K562 (cell line): ENCODE measurements at regions not wholly inside any gene's neighbourhood (a gene's known extent, or its start where the extent isn't known, plus 50 kb on each side); places are given as distances from the start of the nearest gene placed in this dataset.

Experiments used
- ATAC-seq: fragments of 200-7000 bp; cut with Tn5 transposase; 3 replicates; pipeline ENCODE4 v1.9.1; 2020; ENCODE audit warnings: moderate library complexity
- BruUV-seq: library from RNA; stranded (reverse); fragments of 400-500 nt; replicated peaks from 2 replicates; lab custom pipeline; 2021; lab: Mats Ljungman, UMichigan
- CTCF ChIA-PET: fragments of 300-600 bp; formaldehyde crosslinking; extraction: SDS; loops from one replicate; lab custom pipeline; 2021; ENCODE audit warnings: low intra/inter-chr PET ratio; lab: Yijun Ruan, JAX
- POLR2A ChIA-PET: fragments of 300-600, 350-650 bp; sonication (Branson Sonifier 250); formaldehyde crosslinking; extraction: SDS; loops from one replicate; lab custom pipeline; 2021; ENCODE audit warnings: antibody characterized with exemption, inconsistent platforms; lab: Yijun Ruan, JAX
- DNase-seq, 4 experiments: peaks; one replicate each; pipeline versions ENCODE4 v3.0.0 to v3.0.0-alpha.2; 2011 to 2018; ENCODE audit warnings: low spot score in 3 of 4, mixed read lengths in 3 of 4; ENCODE audit errors: extremely low read depth in 1 of 4
- FAIRE-seq: peaks from 2 replicates; lab custom pipeline; 2011; peaks lifted over from hg19 to GRCh38; lab: Jason Lieb, UNC
- H2AFZ ChIP-seq: 2 replicates; pipeline ENCODE4 v1.6.0; 2011; ENCODE audit warnings: low read depth, low read length, control low read depth, inconsistent platforms
- H3K27ac ChIP-seq: fragments of 200-600 bp; 3 replicates; pipeline ENCODE4 v1.8.0; 2011; ENCODE audit warnings: low read depth, mild to moderate bottlenecking, control low read depth, inconsistent platforms, low read length, moderate library complexity, mixed read lengths; ENCODE audit errors: extremely low read depth
- H3K27me3 ChIP-seq, 2 experiments: fragments of 300-600 bp in 1 of 2; 2 replicates in 1 of 2; 3 replicates in 1 of 2; pipeline versions ENCODE4 v1.6.0 to v1.8.0; 2011; ENCODE audit warnings: inconsistent platforms in 2 of 2, low read length in 2 of 2, mild to moderate bottlenecking in 1 of 2, mixed read lengths in 1 of 2, moderate library complexity in 1 of 2; ENCODE audit not compliant: control insufficient read depth in 2 of 2, insufficient read depth in 2 of 2
- H3K36me3 ChIP-seq: fragments of 300-600 bp; 3 replicates; pipeline ENCODE4 v1.8.0; 2011; ENCODE audit warnings: mild to moderate bottlenecking, low read length, inconsistent platforms; ENCODE audit not compliant: control insufficient read depth, insufficient read depth
- H3K4me1 ChIP-seq, 2 experiments: fragments of 200-600 bp in 1 of 2; replicated peaks in 1 of 2; 2 replicates in 1 of 2; 3 replicates in 1 of 2; pipeline versions ENCODE4 v1.5.1 to v1.8.0; 2011; ENCODE audit warnings: inconsistent platforms in 2 of 2, low read length in 2 of 2, mild to moderate bottlenecking in 1 of 2, mixed read lengths in 1 of 2, moderate library complexity in 1 of 2; ENCODE audit not compliant: control insufficient read depth in 2 of 2, insufficient read depth in 2 of 2
- H3K4me2 ChIP-seq: 2 replicates; pipeline ENCODE4 v1.6.1; 2011; ENCODE audit warnings: low read length, control low read depth, inconsistent platforms, mixed read lengths; ENCODE audit not compliant: insufficient read depth
- H3K4me3 ChIP-seq: fragments of 200-600 bp; sonication (generic), shearing (Covaris generic); 2 replicates; pipeline ENCODE4 v1.5.1; 2016; ENCODE audit warnings: control low read depth, inconsistent platforms
- H3K79me2 ChIP-seq: fragments of 200-600 bp; 3 replicates; pipeline ENCODE4 v1.8.0; 2011; ENCODE audit warnings: low read length, inconsistent platforms; ENCODE audit not compliant: control insufficient read depth, insufficient read depth
- H3K9ac ChIP-seq, 2 experiments: 2 replicates each; pipeline versions ENCODE4 v1.6.0 to v1.6.1; 2011; ENCODE audit warnings: low read depth in 2 of 2, low read length in 2 of 2, control low read depth in 1 of 2, inconsistent platforms in 1 of 2, mild to moderate bottlenecking in 1 of 2, mixed read lengths in 1 of 2; ENCODE audit not compliant: insufficient read depth in 1 of 2
- H3K9me1 ChIP-seq: one replicate; pipeline ENCODE4 v1.6.0; 2011; ENCODE audit warnings: inconsistent platforms, mild to moderate bottlenecking, low read length, moderate library complexity; ENCODE audit not compliant: control insufficient read depth, insufficient read depth
- H3K9me3 ChIP-seq: replicated peaks from 2 replicates; pipeline ENCODE4 v1.5.1; 2011; ENCODE audit warnings: low read depth, low read length, inconsistent platforms; ENCODE audit not compliant: control insufficient read depth, insufficient read depth
- H4K20me1 ChIP-seq: replicated peaks from 2 replicates; pipeline ENCODE4 v1.6.1; 2011; ENCODE audit warnings: low read length, inconsistent platforms, mixed read lengths; ENCODE audit not compliant: control insufficient read depth, insufficient read depth
- C11orf30 ChIP-seq: fragments of 450-650 bp; IDR thresholded peaks from 2 replicates; pipeline ENCODE4 v1.6.1; 2016; ENCODE audit warnings: low read depth, mild to moderate bottlenecking
- CBFA2T2 ChIP-seq: fragments of 450-650 bp; conservative IDR thresholded peaks from 2 replicates; pipeline ENCODE4 v1.6.1; 2017; ENCODE audit warnings: mild to moderate bottlenecking
- CREBBP ChIP-seq: IDR thresholded peaks from one replicate; pipeline ENCODE4 v1.6.1; 2012; ENCODE audit warnings: low read depth, mild to moderate bottlenecking, control low read depth, inconsistent platforms, low read length
- MAFF ChIP-seq: IDR thresholded peaks from 2 replicates; pipeline ENCODE4 v1.6.1; 2012; ENCODE audit warnings: low read length, improper control_type of control experiment
- MAFG ChIP-seq: fragments of 450-650 bp; conservative IDR thresholded peaks from 2 replicates; pipeline ENCODE4 v1.6.1; 2016; ENCODE audit warnings: missing genetic modification characterization, missing compliant biosample characterization
- ZNF3 ChIP-seq: fragments of 250-450 bp; sonication (Bioruptor Pico); IDR thresholded peaks from 2 replicates; pipeline ENCODE4 v1.5.0; 2021; ENCODE audit warnings: mild to moderate bottlenecking, moderate library complexity
- ZNF316 ChIP-seq: fragments of 450-650 bp; IDR thresholded peaks from 2 replicates; pipeline ENCODE4 v1.6.1; 2016
- whole genome bisulfite sequencing: fragments of 100-300 bp; shearing (Covaris generic); methylation state at CpG from one replicate; pipeline ENCODE4 v1.1.6; 2016; ENCODE audit warnings: low coverage, mixed read lengths; ENCODE audit not compliant: insufficient coverage; ENCODE audit errors: missing lambda C conversion rate; 5-methylcytosine and 5-hydroxymethylcytosine counted together
- in situ Hi-C: fragments of 300-500 bp; cut with MboI; formaldehyde crosslinking; loops from 4 replicates; pipeline ENCODE4 v1.15.0; 2018; ENCODE audit warnings: inconsistent platforms, mixed read lengths
- intact Hi-C: fragments of 100-400 bp; cut with micrococcal nuclease; formaldehyde crosslinking; loops from 2 replicates; pipeline ENCODE4 v1.14.2; 2022

- H3K79me2 ChIP-seq = no peaks in the 10 kb centered on the region
- BruUV-seq = no TSS peak
- H3K4me3 ChIP-seq = no peak overlapping the region
- H2AFZ ChIP-seq = no peak overlapping the region
- H3K36me3 ChIP-seq = no peaks in the 10 kb centered on the region
- FAIRE-seq (no peak), ATAC-seq (no peak), DNase-seq (no peak)
- no peaks in the 10 kb centered on the region for H3K4me1 ChIP-seq
- 16% methylated on average over 9 of the region's 9 CpGs for WGBS
- ChIA-PET CTCF (interaction anchor here (1.2 kb wide), 1 partner anchor 258 kb away, joined by 5 read pairs; no protein-coding TSS in a partner anchor), POLR2A (interaction anchor here (0.9 kb wide), 1 partner anchor 21 kb away, joined by 4 read pairs; no protein-coding TSS in a partner anchor)
- H3K9me1 ChIP-seq = no peaks in the 10 kb centered on the region
- H3K9ac ChIP-seq = no peak overlapping the region
- TF ChIP-seq C11orf30 (peak; percentile 57; the same call in 1 of the 2 replicates), MAFF (0 out of 2 replicates have a peak, but pooled peaks have one; percentile 2), ZNF316 (peak; percentile 72), MAFG (0 out of 2 replicates have a peak, but pooled peaks have one; percentile 9), ZNF3 (CRISPR knock-in tag) (no peak)
- in situ Hi-C loops = no loop called here
- intact Hi-C loops = no loop called here
- peaks cover 7 to 29% of the 10 kb centered on the region in 2 experiments; a peak in 4 of 5 replicates for H3K27me3 ChIP-seq
- H3K9me3 ChIP-seq = no peaks in the 10 kb centered on the region
- H4K20me1 ChIP-seq = no peaks in the 10 kb centered on the region
- no peak overlapping the region for H3K4me2 ChIP-seq
- no peak overlapping the region for H3K27ac ChIP-seq
Measured at GRCh38 chr7:156559001-156559400, 81.6 kb upstream of the RNF32 start.

GRCh38 chr7:156558198-156558597 is 82.4 kb upstream of the RNF32 start:
- Histone ChIP-seq H3K27ac (no peak overlapping the region), H4K20me1 (no peaks in the 10 kb centered on the region), H3K4me1 (no peaks in the 10 kb centered on the region), H3K36me3 (no peaks in the 10 kb centered on the region)
- ATAC-seq = no peak
- no TSS peak for BruUV-seq
- CTCF ChIA-PET = no interaction called here
- TF ChIP-seq MAFF (no peak), CBFA2T2 (no peak), CREBBP (no peak)
- TF ChIP-seq, all 486 proteins: peak for 0
- WGBS = 8% methylated on average over 4 of the region's 4 CpGs
- Histone ChIP-seq H3K79me2 (no peaks in the 10 kb centered on the region), H3K9me1 (no peaks in the 10 kb centered on the region), H3K27me3 (peaks cover 7 to 30% of the 10 kb centered on the region in 2 experiments; a peak in 4 of 5 replicates), H3K9me3 (no peaks in the 10 kb centered on the region), H2AFZ (no peak overlapping the region), H3K4me2 (no peak overlapping the region), H3K9ac (no peak overlapping the region), H3K4me3 (no peak overlapping the region)
- FAIRE-seq (no peak), DNase-seq (no peak)
- POLR2A ChIA-PET = interaction anchor here (0.6 to 0.9 kb wide), 3 partner anchors 22 to 614 kb away, joined by 3 to 4 read pairs (median 3); no protein-coding TSS in a partner anchor
- intact Hi-C loops (no loop called here), in situ Hi-C loops (no loop called here)
